Neural progenitor cell (in vitro differentiated cells): ENCODE measurements at regions not wholly inside any gene's neighbourhood (a gene's known extent, or its start where the extent isn't known, plus 50 kb on each side); places are given as distances from the start of the nearest gene placed in this dataset.

Experiments
- EZH2 ChIP-seq: fragments of 200-600 bp; sonication (generic); IDR thresholded peaks from 2 replicates; pipeline ENCODE4 v1.6.1; 2017; ENCODE audit warnings: antibody characterized with exemption, mild to moderate bottlenecking, moderate library complexity
- EZH2phosphoT487 ChIP-seq: fragments of 200-600 bp; sonication (generic); IDR thresholded peaks from 2 replicates; pipeline ENCODE4 v1.6.1; 2017; ENCODE audit warnings: antibody characterized with exemption
- TF ChIP-seq, protein P1 (sequence below): fragments of 200-600 bp; sonication (generic); IDR thresholded peaks from 2 replicates; pipeline ENCODE4 v1.5.1; 2017; ENCODE audit warnings: antibody characterized with exemption, mild to moderate bottlenecking

DNA sequence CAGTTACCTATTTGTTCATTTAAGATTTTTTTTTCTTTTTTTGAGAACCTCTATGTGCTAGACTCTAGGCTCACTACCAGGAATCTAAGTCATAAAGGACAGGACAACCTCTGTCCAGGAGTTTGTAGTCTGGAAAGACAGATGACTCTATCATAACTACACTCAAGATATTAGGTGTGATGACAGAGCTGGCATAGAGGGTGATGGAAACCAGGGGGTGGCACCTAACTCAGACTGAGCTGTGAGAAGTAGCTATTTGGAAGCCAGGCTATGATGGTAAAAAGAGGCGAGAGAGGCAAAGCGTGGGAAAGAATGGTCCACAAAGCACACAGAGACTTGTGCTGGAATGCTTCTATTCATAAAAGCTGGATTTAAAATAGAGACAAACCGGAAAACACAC lies 372.3 kb downstream of the SEC14L1 start:
- TF ChIP-seq, protein P1, sequence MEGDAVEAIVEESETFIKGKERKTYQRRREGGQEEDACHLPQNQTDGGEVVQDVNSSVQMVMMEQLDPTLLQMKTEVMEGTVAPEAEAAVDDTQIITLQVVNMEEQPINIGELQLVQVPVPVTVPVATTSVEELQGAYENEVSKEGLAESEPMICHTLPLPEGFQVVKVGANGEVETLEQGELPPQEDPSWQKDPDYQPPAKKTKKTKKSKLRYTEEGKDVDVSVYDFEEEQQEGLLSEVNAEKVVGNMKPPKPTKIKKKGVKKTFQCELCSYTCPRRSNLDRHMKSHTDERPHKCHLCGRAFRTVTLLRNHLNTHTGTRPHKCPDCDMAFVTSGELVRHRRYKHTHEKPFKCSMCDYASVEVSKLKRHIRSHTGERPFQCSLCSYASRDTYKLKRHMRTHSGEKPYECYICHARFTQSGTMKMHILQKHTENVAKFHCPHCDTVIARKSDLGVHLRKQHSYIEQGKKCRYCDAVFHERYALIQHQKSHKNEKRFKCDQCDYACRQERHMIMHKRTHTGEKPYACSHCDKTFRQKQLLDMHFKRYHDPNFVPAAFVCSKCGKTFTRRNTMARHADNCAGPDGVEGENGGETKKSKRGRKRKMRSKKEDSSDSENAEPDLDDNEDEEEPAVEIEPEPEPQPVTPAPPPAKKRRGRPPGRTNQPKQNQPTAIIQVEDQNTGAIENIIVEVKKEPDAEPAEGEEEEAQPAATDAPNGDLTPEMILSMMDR: no peak
- TF ChIP-seq EZH2: no peak
- no peak for TF ChIP-seq EZH2phosphoT487
